ENCODE measurements at regions not wholly inside any gene's neighbourhood (a gene's known extent, or its start where the extent isn't known, plus 50 kb on each side); places are given as distances from the start of the nearest gene placed in this dataset.

- DNase-seq (ENCODE audit: low spot score), result no peak
Observed at GRCh38 chr5:115072266-115073064, 97.2 kb downstream of the TRIM36 start.

- DNase-seq (ENCODE audit: low spot score), result no peak
Observed at GRCh38 chr5:115070737-115071136, 99.0 kb downstream of the TRIM36 start.

GRCh38 chr5:115069087-115069968 is 100.4 kb downstream of the TRIM36 start:
- DNase-seq (ENCODE audit: low spot score), result no peak

- peak; percentile 42 for DNase-seq (ENCODE audit: low spot score)
Observed at GRCh38 chr5:115068239-115069086, 101.2 kb downstream of the TRIM36 start.

GRCh38 chr5:115064380-115064779 is 105.3 kb downstream of the TRIM36 start:
- DNase-seq (ENCODE audit: low spot score), result no peak

- no peak for DNase-seq (ENCODE audit: low spot score)
Observed at GRCh38 chr5:115054387-115054951, 115.2 kb downstream of the TRIM36 start.

GRCh38 chr5:115052948-115053347 is 116.8 kb downstream of the TRIM36 start:
- DNase-seq (ENCODE audit: low spot score), result no peak

GRCh38 chr5:115050866-115051265 is 118.8 kb downstream of the TRIM36 start:
- no peak for DNase-seq (ENCODE audit: low spot score)

GRCh38 chr5:115033861-115034260 is 135.8 kb downstream of the TRIM36 start:
- no peak for DNase-seq (ENCODE audit: low spot score)

- no peak for DNase-seq (ENCODE audit: low spot score)
Observed at GRCh38 chr5:115028557-115028956, 141.2 kb downstream of the TRIM36 start.

- no peak for DNase-seq (ENCODE audit: low spot score)
Observed at GRCh38 chr5:115024922-115025321, 144.8 kb downstream of the TRIM36 start.

GRCh38 chr5:115022303-115022702 is 147.4 kb downstream of the TRIM36 start:
- DNase-seq (ENCODE audit: low spot score), result no peak

- DNase-seq (ENCODE audit: low spot score), result no peak
Observed at GRCh38 chr5:115016646-115017045, 153.1 kb downstream of the TRIM36 start.

GRCh38 chr5:114999176-114999575 is 170.5 kb downstream of the TRIM36 start:
- no peak for DNase-seq (ENCODE audit: low spot score)

- DNase-seq (ENCODE audit: low spot score), result no peak
Observed at GRCh38 chr5:114989512-114989911, 180.2 kb downstream of the TRIM36 start.

- DNase-seq (ENCODE audit: low spot score), result no peak
Observed at GRCh38 chr5:114988096-114988495, 181.6 kb downstream of the TRIM36 start.

GRCh38 chr5:114984796-114985195 is 184.9 kb downstream of the TRIM36 start:
- DNase-seq (ENCODE audit: low spot score), result no peak

GRCh38 chr5:114981111-114981510 is 188.6 kb downstream of the TRIM36 start:
- DNase-seq (ENCODE audit: low spot score), result no peak

GRCh38 chr5:114977979-114978573 is 191.6 kb downstream of the TRIM36 start:
- no peak for DNase-seq (ENCODE audit: low spot score)

- DNase-seq (ENCODE audit: low spot score), result no peak
Observed at GRCh38 chr5:114969482-114969881, 200.2 kb downstream of the TRIM36 start.

- no peak for DNase-seq (ENCODE audit: low spot score)
Observed at GRCh38 chr5:114957384-114957783, 212.3 kb downstream of the TRIM36 start.

Data from CD4-positive, alpha-beta T cell treated with Interleukin-15 for 4 hours (primary cell).